Adrenal gland (tissue), 5 donors: ENCODE measurements at regions not wholly inside any gene's neighbourhood (a gene's known extent, or its start where the extent isn't known, plus 50 kb on each side); places are given as distances from the start of the nearest gene placed in this dataset.

Experiments
- POLR2A ChIP-seq, 2 donors: fragments of 450-650 bp; IDR thresholded peaks; one replicate each; pipeline ENCODE4 v1.6.1; 2017; ENCODE audit warnings: antibody characterized with exemption in 2 of 2, mild to moderate bottlenecking in 2 of 2, moderate library complexity in 1 of 2
- TF ChIP-seq, protein P1 (sequence below), 6 experiments: fragments of 450-650 bp in 4 of 6; fragments of 200-600 bp in 2 of 6; sonication (generic) in 1 of 6; IDR thresholded peaks; 1 replicate in 5 of 6; 2 replicates in 1 of 6; pipeline versions ENCODE4 v1.5.1 to v1.8.0; 2016 to 2021; ENCODE audit warnings: antibody characterized with exemption in 6 of 6, mild to moderate bottlenecking in 2 of 6, moderate library complexity in 1 of 6
- donor health status: DM: no; HTN: no; CAD: no.

DNA sequence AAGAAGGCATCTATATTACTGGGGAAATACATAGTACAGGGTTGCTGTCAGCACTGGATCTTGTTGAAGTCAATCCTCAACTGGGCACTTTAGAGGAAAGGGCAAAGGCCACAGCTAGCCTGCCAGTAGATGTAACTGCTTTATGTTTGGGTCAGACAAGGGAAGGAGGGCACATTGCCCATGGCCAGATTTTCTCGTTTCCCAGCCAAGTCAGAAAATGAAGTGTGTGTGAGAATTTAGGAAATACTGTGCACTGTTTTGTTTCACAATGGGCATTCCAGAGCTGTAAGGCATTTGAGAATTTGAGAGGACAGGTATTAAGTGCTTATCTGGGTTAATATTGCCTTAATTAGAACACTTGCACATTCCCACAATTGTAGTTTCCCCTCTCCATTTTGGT, 183.9 kb upstream of the MCHR2 start:
- TF ChIP-seq, protein P1, sequence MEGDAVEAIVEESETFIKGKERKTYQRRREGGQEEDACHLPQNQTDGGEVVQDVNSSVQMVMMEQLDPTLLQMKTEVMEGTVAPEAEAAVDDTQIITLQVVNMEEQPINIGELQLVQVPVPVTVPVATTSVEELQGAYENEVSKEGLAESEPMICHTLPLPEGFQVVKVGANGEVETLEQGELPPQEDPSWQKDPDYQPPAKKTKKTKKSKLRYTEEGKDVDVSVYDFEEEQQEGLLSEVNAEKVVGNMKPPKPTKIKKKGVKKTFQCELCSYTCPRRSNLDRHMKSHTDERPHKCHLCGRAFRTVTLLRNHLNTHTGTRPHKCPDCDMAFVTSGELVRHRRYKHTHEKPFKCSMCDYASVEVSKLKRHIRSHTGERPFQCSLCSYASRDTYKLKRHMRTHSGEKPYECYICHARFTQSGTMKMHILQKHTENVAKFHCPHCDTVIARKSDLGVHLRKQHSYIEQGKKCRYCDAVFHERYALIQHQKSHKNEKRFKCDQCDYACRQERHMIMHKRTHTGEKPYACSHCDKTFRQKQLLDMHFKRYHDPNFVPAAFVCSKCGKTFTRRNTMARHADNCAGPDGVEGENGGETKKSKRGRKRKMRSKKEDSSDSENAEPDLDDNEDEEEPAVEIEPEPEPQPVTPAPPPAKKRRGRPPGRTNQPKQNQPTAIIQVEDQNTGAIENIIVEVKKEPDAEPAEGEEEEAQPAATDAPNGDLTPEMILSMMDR (IDR thresholded peaks at IDR 0.05), result no peak
- TF ChIP-seq POLR2A (IDR thresholded peaks at IDR 0.05), result no peak
